WTC11 (cell line): ENCODE measurements at regions not wholly inside any gene's neighbourhood (a gene's known extent, or its start where the extent isn't known, plus 50 kb on each side); places are given as distances from the start of the nearest gene placed in this dataset.

ENCODE experiments used
- ATAC-seq: fragments of 200-7000 bp; cut with Tn5 transposase; 2 replicates; pipeline ENCODE4 v1.10.0; 2021; ENCODE audit warnings: mild to moderate bottlenecking, moderate library complexity
- CTCF ChIA-PET: fragments of 300-600 bp; sonication (Branson Sonifier 250); formaldehyde crosslinking; loops from one replicate; lab custom pipeline; 2021; ENCODE audit warnings: antibody characterized with exemption; lab: Charles Lee
- POLR2A ChIA-PET: fragments of 350-600 bp; sonication (Branson Sonifier 250); formaldehyde crosslinking; loops from one replicate; lab custom pipeline; 2021; ENCODE audit warnings: antibody characterized with exemption; lab: Charles Lee
- DNase-seq: peaks from one replicate; pipeline ENCODE4 v3.0.0; 2021; ENCODE audit warnings: low spot score
- H3K27ac Mint-ChIP-seq: 2 replicates; pipeline ENCODE4 v1.8.0; 2021; ENCODE audit warnings: mixed read lengths
- H3K27me3 Mint-ChIP-seq: 2 replicates; pipeline ENCODE4 v1.8.0; 2021; ENCODE audit warnings: low read depth, mild to moderate bottlenecking, moderate library complexity, mixed read lengths
- H3K36me3 Mint-ChIP-seq: 2 replicates; pipeline ENCODE4 v1.8.0; 2021; ENCODE audit warnings: mixed read lengths
- H3K4me1 Mint-ChIP-seq: 2 replicates; pipeline ENCODE4 v1.8.0; 2022; ENCODE audit warnings: mixed read lengths
- H3K4me3 Mint-ChIP-seq: 2 replicates; pipeline ENCODE4 v1.8.0; 2021; ENCODE audit warnings: mild to moderate bottlenecking, moderate library complexity, mixed read lengths
- H3K9me3 Mint-ChIP-seq: 2 replicates; pipeline ENCODE4 v1.8.0; 2021; ENCODE audit warnings: mixed read lengths
- ATF1 ChIP-seq: sonication (generic); formaldehyde crosslinking; IDR thresholded peaks from 2 replicates; pipeline ENCODE4 v1.8.1; 2023; ENCODE audit warnings: mild to moderate bottlenecking, moderate library complexity, missing genetic modification reagents
- CBFB ChIP-seq: sonication (generic); formaldehyde crosslinking; IDR thresholded peaks from 2 replicates; pipeline ENCODE4 v1.8.1; 2022; ENCODE audit warnings: mild to moderate bottlenecking, low read depth, missing genetic modification reagents
- ELF4 ChIP-seq: sonication (generic); formaldehyde crosslinking; IDR thresholded peaks from 2 replicates; pipeline ENCODE4 v1.8.1; 2022; ENCODE audit warnings: low read depth, mild to moderate bottlenecking, moderate library complexity, missing genetic modification reagents
- EMX1 ChIP-seq: fragments of 250-450 bp; sonication (Bioruptor Pico); IDR thresholded peaks from 2 replicates; pipeline ENCODE4 v1.8.0; 2021; ENCODE audit warnings: mild to moderate bottlenecking
- FOXK1 ChIP-seq: sonication (generic); formaldehyde crosslinking; IDR thresholded peaks from 2 replicates; pipeline ENCODE4 v1.8.0; 2022; ENCODE audit warnings: mild to moderate bottlenecking, moderate library complexity, missing genetic modification reagents
- GTF2I ChIP-seq: fragments of 250-450 bp; sonication (Bioruptor Pico); conservative IDR thresholded peaks from 2 replicates; pipeline ENCODE4 v1.4.0; 2021; ENCODE audit warnings: mild to moderate bottlenecking
- JAZF1 ChIP-seq: fragments of 250-450 bp; sonication (Bioruptor Pico); IDR thresholded peaks from 2 replicates; pipeline ENCODE4 v1.9.0; 2021; ENCODE audit warnings: moderate library complexity, mild to moderate bottlenecking, inconsistent platforms
- JUN ChIP-seq: sonication (generic); formaldehyde crosslinking; IDR thresholded peaks from 2 replicates; pipeline ENCODE4 v1.8.0; 2023; ENCODE audit warnings: mild to moderate bottlenecking, missing genetic modification reagents
- KAT7 ChIP-seq: sonication (generic); formaldehyde crosslinking; IDR thresholded peaks from 2 replicates; pipeline ENCODE4 v1.8.1; 2023; ENCODE audit warnings: missing genetic modification reagents, mild to moderate bottlenecking, borderline replicate concordance
- NFE2L1 ChIP-seq: sonication (generic); formaldehyde crosslinking; IDR thresholded peaks from 2 replicates; pipeline ENCODE4 v1.8.1; 2023; ENCODE audit warnings: missing genetic modification reagents
- OVOL2 ChIP-seq: fragments of 250-450 bp; sonication (Bioruptor Pico); IDR thresholded peaks from 2 replicates; pipeline ENCODE4 v1.9.0; 2021; ENCODE audit warnings: mild to moderate bottlenecking, borderline replicate concordance
- RORB ChIP-seq: fragments of 250-450 bp; sonication (Bioruptor Pico); IDR thresholded peaks from 2 replicates; pipeline ENCODE4 v1.9.0; 2021; ENCODE audit warnings: mild to moderate bottlenecking
- TEAD1 ChIP-seq: sonication (generic); formaldehyde crosslinking; IDR thresholded peaks from 2 replicates; pipeline ENCODE4 v1.8.0; 2022; ENCODE audit warnings: mild to moderate bottlenecking, missing genetic modification reagents
- ZNF121 ChIP-seq: sonication (generic); formaldehyde crosslinking; IDR thresholded peaks from 2 replicates; pipeline ENCODE4 v1.8.0; 2023; ENCODE audit warnings: missing genetic modification reagents
- ZNF396 ChIP-seq: fragments of 250-450 bp; sonication (Bioruptor Pico); IDR thresholded peaks from 2 replicates; pipeline ENCODE4 v1.8.0; 2021; ENCODE audit warnings: mild to moderate bottlenecking, moderate library complexity, borderline replicate concordance
- TF ChIP-seq, protein P1 (sequence below): sonication (generic); formaldehyde crosslinking; IDR thresholded peaks from 2 replicates; pipeline ENCODE4 v1.8.1; 2023; ENCODE audit warnings: mild to moderate bottlenecking, missing genetic modification reagents
- TF ChIP-seq, protein P2 (sequence below): sonication (generic); formaldehyde crosslinking; IDR thresholded peaks from 2 replicates; pipeline ENCODE4 v1.8.1; 2023; ENCODE audit warnings: mild to moderate bottlenecking, missing genetic modification reagents
- TF ChIP-seq, protein P3 (sequence below): sonication (generic); formaldehyde crosslinking; IDR thresholded peaks from 2 replicates; pipeline ENCODE4 v1.8.1; 2023; ENCODE audit warnings: mild to moderate bottlenecking, missing genetic modification reagents, moderate library complexity
- TF ChIP-seq, protein P4 (sequence below): fragments of 250-450 bp; sonication (Bioruptor Pico); IDR thresholded peaks from 2 replicates; pipeline ENCODE4 v1.9.0; 2021; ENCODE audit warnings: mild to moderate bottlenecking, borderline replicate concordance
- TF ChIP-seq, protein P5 (sequence below): sonication (generic); formaldehyde crosslinking; IDR thresholded peaks from 2 replicates; pipeline ENCODE4 v1.8.1; 2022; ENCODE audit warnings: low read depth, mild to moderate bottlenecking, moderate library complexity, missing genetic modification reagents, borderline replicate concordance
- TF ChIP-seq, protein P6 (sequence below): fragments of 250-450 bp; sonication (Bioruptor Pico); conservative IDR thresholded peaks from 2 replicates; pipeline ENCODE4 v1.9.0; 2021; ENCODE audit warnings: mild to moderate bottlenecking
- TF ChIP-seq, protein P7 (sequence below): sonication (generic); formaldehyde crosslinking; IDR thresholded peaks from 2 replicates; pipeline ENCODE4 v1.8.1; 2023; ENCODE audit warnings: mild to moderate bottlenecking, missing genetic modification reagents, borderline replicate concordance

DNA sequence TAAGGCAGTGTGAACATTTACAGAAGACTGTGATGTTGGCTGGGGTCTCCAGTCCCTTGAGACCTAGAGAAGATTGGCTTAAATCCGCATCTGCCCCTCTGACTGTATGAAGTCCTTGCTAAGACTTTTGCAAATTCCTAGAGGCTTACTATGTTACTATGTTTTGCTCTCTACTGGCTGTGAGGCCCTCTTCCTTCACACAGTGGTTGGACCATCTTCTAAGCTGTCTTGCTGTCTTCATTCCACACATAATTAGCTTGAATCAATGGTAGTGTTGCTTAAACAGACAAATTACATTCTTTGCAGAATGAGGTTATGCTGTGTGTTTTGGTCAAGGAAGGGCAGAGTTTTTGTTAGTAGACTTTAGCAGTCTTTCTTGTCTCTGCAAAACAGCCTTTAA lies 658.0 kb downstream of the TYW1 start (continued):
- TF ChIP-seq TEAD1 (no peak), ZNF121 (CRISPR knock-in tag) (no peak), CBFB (CRISPR knock-in tag) (no peak), OVOL2 (CRISPR knock-in tag) (no peak), JAZF1 (CRISPR knock-in tag) (no peak), NFE2L1 (no peak), RORB (CRISPR knock-in tag) (no peak)
- TF ChIP-seq, protein P1, sequence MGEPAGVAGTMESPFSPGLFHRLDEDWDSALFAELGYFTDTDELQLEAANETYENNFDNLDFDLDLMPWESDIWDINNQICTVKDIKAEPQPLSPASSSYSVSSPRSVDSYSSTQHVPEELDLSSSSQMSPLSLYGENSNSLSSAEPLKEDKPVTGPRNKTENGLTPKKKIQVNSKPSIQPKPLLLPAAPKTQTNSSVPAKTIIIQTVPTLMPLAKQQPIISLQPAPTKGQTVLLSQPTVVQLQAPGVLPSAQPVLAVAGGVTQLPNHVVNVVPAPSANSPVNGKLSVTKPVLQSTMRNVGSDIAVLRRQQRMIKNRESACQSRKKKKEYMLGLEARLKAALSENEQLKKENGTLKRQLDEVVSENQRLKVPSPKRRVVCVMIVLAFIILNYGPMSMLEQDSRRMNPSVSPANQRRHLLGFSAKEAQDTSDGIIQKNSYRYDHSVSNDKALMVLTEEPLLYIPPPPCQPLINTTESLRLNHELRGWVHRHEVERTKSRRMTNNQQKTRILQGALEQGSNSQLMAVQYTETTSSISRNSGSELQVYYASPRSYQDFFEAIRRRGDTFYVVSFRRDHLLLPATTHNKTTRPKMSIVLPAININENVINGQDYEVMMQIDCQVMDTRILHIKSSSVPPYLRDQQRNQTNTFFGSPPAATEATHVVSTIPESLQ (CRISPR knock-in tag) = no peak

DNA sequence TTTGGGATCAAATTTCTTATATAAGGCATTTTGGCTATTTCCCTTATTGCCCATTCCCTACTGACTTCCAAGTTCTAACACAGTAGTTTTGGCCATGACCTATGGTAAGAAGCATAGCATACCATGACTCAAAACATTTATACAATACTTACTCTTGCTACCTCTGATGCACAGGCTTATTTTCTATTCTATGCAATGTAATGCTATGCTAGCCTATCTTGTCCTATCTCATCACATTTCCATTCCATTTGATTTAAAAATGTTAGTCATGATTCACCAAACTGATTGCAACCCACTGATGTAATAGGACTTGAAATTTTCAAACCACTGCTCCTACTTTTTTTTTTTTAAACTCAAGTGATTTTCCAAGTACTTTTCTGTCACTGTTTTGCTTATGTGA lies 658.5 kb downstream of the TYW1 start:
- H3K36me3 Mint-ChIP-seq = no peaks in the 10 kb centered on the region
- POLR2A ChIA-PET = no interaction called here
- DNase-seq (no peak), ATAC-seq (no peak)
- H3K4me1 Mint-ChIP-seq = no peaks in the 10 kb centered on the region
- H3K9me3 Mint-ChIP-seq = peaks cover 15% of the 10 kb centered on the region
- CTCF ChIA-PET = no interaction called here
- no peak overlapping the region for H3K4me3 Mint-ChIP-seq
- no peaks in the 10 kb centered on the region for H3K27me3 Mint-ChIP-seq
- H3K27ac Mint-ChIP-seq = no peak overlapping the region
- TF ChIP-seq KAT7 (CRISPR knock-in tag) = no peak
- TF ChIP-seq ATF1 (CRISPR knock-in tag) = no peak
- TF ChIP-seq, protein P2, sequence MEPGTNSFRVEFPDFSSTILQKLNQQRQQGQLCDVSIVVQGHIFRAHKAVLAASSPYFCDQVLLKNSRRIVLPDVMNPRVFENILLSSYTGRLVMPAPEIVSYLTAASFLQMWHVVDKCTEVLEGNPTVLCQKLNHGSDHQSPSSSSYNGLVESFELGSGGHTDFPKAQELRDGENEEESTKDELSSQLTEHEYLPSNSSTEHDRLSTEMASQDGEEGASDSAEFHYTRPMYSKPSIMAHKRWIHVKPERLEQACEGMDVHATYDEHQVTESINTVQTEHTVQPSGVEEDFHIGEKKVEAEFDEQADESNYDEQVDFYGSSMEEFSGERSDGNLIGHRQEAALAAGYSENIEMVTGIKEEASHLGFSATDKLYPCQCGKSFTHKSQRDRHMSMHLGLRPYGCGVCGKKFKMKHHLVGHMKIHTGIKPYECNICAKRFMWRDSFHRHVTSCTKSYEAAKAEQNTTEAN (CRISPR knock-in tag) = no peak
- TF ChIP-seq, protein P3, sequence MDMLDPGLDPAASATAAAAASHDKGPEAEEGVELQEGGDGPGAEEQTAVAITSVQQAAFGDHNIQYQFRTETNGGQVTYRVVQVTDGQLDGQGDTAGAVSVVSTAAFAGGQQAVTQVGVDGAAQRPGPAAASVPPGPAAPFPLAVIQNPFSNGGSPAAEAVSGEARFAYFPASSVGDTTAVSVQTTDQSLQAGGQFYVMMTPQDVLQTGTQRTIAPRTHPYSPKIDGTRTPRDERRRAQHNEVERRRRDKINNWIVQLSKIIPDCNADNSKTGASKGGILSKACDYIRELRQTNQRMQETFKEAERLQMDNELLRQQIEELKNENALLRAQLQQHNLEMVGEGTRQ (CRISPR knock-in tag) = no peak
- no peak for TF ChIP-seq GTF2I
- no peak for TF ChIP-seq FOXK1 (CRISPR knock-in tag)
- TF ChIP-seq EMX1 (CRISPR knock-in tag) = no peak
- TF ChIP-seq, protein P4, sequence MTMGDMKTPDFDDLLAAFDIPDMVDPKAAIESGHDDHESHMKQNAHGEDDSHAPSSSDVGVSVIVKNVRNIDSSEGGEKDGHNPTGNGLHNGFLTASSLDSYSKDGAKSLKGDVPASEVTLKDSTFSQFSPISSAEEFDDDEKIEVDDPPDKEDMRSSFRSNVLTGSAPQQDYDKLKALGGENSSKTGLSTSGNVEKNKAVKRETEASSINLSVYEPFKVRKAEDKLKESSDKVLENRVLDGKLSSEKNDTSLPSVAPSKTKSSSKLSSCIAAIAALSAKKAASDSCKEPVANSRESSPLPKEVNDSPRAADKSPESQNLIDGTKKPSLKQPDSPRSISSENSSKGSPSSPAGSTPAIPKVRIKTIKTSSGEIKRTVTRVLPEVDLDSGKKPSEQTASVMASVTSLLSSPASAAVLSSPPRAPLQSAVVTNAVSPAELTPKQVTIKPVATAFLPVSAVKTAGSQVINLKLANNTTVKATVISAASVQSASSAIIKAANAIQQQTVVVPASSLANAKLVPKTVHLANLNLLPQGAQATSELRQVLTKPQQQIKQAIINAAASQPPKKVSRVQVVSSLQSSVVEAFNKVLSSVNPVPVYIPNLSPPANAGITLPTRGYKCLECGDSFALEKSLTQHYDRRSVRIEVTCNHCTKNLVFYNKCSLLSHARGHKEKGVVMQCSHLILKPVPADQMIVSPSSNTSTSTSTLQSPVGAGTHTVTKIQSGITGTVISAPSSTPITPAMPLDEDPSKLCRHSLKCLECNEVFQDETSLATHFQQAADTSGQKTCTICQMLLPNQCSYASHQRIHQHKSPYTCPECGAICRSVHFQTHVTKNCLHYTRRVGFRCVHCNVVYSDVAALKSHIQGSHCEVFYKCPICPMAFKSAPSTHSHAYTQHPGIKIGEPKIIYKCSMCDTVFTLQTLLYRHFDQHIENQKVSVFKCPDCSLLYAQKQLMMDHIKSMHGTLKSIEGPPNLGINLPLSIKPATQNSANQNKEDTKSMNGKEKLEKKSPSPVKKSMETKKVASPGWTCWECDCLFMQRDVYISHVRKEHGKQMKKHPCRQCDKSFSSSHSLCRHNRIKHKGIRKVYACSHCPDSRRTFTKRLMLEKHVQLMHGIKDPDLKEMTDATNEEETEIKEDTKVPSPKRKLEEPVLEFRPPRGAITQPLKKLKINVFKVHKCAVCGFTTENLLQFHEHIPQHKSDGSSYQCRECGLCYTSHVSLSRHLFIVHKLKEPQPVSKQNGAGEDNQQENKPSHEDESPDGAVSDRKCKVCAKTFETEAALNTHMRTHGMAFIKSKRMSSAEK (CRISPR knock-in tag) = no peak
- TF ChIP-seq, protein P5, sequence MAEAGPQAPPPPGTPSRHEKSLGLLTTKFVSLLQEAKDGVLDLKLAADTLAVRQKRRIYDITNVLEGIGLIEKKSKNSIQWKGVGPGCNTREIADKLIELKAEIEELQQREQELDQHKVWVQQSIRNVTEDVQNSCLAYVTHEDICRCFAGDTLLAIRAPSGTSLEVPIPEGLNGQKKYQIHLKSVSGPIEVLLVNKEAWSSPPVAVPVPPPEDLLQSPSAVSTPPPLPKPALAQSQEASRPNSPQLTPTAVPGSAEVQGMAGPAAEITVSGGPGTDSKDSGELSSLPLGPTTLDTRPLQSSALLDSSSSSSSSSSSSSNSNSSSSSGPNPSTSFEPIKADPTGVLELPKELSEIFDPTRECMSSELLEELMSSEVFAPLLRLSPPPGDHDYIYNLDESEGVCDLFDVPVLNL (CRISPR knock-in tag) = no peak
- TF ChIP-seq JUN (CRISPR knock-in tag) = no peak
- TF ChIP-seq, protein P6, sequence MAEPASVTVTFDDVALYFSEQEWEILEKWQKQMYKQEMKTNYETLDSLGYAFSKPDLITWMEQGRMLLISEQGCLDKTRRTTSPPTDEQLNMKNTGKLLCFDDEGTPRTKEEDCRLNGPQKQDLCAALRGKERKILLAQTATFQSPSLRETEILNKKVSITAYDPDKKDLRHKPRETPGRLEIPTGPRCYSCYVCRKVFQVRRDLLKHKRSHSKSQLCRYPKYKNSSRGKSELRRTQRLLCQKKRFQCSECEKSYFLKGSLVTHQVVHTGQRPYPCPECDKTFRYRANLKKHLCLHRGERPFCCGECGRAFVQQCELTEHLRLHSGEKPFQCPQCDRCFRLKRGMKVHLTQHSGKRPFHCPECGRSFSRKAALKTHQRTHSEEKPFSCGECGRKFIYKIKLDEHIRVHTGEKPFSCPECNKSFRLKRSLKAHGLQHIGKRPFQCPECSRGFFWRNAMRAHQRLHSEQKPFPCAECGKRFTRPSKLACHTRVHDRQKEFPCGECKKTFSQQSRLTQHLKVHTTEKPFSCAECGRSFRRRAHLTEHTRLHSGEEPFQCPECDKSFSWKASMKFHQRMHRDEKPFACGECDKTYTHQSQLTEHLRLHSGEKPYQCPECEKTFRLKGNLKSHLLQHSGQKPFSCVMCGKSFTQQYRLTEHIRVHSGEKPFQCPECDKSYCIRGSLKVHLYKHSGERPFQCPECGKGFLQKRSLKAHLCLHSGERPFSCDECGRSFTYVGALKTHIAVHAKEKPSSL (CRISPR knock-in tag) = no peak
- TF ChIP-seq ZNF396 (CRISPR knock-in tag) = no peak
- TF ChIP-seq, protein P7, sequence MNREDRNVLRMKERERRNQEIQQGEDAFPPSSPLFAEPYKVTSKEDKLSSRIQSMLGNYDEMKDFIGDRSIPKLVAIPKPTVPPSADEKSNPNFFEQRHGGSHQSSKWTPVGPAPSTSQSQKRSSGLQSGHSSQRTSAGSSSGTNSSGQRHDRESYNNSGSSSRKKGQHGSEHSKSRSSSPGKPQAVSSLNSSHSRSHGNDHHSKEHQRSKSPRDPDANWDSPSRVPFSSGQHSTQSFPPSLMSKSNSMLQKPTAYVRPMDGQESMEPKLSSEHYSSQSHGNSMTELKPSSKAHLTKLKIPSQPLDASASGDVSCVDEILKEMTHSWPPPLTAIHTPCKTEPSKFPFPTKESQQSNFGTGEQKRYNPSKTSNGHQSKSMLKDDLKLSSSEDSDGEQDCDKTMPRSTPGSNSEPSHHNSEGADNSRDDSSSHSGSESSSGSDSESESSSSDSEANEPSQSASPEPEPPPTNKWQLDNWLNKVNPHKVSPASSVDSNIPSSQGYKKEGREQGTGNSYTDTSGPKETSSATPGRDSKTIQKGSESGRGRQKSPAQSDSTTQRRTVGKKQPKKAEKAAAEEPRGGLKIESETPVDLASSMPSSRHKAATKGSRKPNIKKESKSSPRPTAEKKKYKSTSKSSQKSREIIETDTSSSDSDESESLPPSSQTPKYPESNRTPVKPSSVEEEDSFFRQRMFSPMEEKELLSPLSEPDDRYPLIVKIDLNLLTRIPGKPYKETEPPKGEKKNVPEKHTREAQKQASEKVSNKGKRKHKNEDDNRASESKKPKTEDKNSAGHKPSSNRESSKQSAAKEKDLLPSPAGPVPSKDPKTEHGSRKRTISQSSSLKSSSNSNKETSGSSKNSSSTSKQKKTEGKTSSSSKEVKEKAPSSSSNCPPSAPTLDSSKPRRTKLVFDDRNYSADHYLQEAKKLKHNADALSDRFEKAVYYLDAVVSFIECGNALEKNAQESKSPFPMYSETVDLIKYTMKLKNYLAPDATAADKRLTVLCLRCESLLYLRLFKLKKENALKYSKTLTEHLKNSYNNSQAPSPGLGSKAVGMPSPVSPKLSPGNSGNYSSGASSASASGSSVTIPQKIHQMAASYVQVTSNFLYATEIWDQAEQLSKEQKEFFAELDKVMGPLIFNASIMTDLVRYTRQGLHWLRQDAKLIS = no peak
- TF ChIP-seq ELF4 (CRISPR knock-in tag) = no peak
